ENCODE measurements at regions not wholly inside any gene's neighbourhood (a gene's known extent, or its start where the extent isn't known, plus 50 kb on each side); places are given as distances from the start of the nearest gene placed in this dataset.

DNA sequence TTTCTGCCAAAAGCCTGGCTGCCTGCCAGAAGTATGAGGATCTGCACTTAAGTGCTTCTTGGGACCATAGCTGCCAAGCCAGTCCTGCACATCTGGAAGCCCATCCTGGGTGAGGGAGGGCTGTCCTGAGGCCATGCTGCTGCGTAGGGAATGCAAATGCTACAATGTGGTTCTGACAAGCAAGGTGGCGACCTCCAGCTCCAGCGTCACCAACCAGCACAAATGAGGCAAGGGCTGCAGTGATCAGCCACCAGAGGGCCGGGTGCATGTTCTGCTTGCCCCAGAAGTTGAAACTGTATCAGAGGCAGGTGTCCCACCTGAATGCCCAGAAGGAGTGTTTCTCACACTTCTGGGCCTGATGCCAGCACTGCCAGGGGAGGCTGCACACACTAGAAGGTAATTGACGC, 99.1 kb upstream of the KCNQ5 start:
- H4K20me1 ChIP-seq (ENCODE audit: insufficient read depth, low read length), result no peaks in the 10 kb centered on the region
- no peak overlapping the region for H3K9ac ChIP-seq (ENCODE audit: low read length)
- no peaks in the 10 kb centered on the region for H3K79me2 ChIP-seq (ENCODE audit: low read length)
- TF ChIP-seq, protein P1, sequence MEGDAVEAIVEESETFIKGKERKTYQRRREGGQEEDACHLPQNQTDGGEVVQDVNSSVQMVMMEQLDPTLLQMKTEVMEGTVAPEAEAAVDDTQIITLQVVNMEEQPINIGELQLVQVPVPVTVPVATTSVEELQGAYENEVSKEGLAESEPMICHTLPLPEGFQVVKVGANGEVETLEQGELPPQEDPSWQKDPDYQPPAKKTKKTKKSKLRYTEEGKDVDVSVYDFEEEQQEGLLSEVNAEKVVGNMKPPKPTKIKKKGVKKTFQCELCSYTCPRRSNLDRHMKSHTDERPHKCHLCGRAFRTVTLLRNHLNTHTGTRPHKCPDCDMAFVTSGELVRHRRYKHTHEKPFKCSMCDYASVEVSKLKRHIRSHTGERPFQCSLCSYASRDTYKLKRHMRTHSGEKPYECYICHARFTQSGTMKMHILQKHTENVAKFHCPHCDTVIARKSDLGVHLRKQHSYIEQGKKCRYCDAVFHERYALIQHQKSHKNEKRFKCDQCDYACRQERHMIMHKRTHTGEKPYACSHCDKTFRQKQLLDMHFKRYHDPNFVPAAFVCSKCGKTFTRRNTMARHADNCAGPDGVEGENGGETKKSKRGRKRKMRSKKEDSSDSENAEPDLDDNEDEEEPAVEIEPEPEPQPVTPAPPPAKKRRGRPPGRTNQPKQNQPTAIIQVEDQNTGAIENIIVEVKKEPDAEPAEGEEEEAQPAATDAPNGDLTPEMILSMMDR (IDR thresholded peaks at IDR 0.05; ENCODE audit: low read depth, low read length), result peak; percentile 47
- TF ChIP-seq EZH2phosphoT487 (IDR thresholded peaks at IDR 0.05; ENCODE audit: low read depth), result no peak
- no peaks in the 10 kb centered on the region for H3K27me3 ChIP-seq (ENCODE audit: low read depth, low read length)
- no peaks in the 10 kb centered on the region; the same call in 1 of the 2 replicates for H3K9me3 ChIP-seq (ENCODE audit: insufficient read depth, low read length)
- H3K4me2 ChIP-seq (ENCODE audit: low read length), result no peak overlapping the region; the same call in 1 of the 2 replicates
- no peak overlapping the region for H3K27ac ChIP-seq (ENCODE audit: low read length)
- no peaks in the 10 kb centered on the region for H3K36me3 ChIP-seq (replicated peaks; ENCODE audit: low read depth, low read length)
- H3K4me1 ChIP-seq (ENCODE audit: low read length), result no peaks in the 10 kb centered on the region
- H3K4me3 ChIP-seq (ENCODE audit: low read length), result no peak overlapping the region
- H2AFZ ChIP-seq (ENCODE audit: low read depth, low read length), result 0 out of 2 replicates have a peak overlapping the region, but pooled peaks have one; percentile 8

DNA sequence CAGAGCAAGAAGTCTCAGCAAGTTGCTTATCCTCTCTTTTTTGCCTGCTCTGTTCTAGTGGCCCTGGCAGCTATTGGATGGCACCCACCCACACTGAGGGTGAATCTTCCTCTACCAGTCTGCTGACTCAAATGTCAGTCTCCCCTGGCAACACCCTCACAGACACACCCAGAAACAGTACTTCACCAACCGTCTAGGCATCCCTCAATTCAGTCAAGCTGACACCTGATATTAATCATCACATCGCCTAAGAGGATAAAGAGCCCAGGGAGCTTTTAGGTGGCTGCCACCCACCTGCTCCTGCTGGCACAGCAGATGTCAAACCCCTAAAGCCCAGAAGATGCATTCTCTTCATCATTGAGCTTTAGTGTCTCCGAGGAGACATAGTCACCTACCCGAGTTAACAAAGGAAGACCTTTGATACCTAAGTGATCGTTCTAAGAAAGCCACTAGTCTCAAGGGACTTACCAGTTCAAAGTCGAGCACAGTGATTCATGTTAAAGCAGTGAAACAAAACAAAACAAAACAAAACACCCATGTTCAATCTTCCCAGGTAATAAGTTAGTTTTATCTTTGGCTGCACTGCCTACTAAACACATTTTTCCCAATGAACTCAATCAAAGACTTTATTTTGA, 97.7 kb upstream of the KCNQ5 start:
- Histone ChIP-seq H3K36me3 (replicated peaks; ENCODE audit: low read depth, low read length) (no peaks in the 10 kb centered on the region), H3K9me3 (ENCODE audit: insufficient read depth, low read length) (no peaks in the 10 kb centered on the region; the same call in 1 of the 2 replicates), H4K20me1 (ENCODE audit: insufficient read depth, low read length) (no peaks in the 10 kb centered on the region), H3K4me1 (ENCODE audit: low read length) (no peaks in the 10 kb centered on the region), H2AFZ (ENCODE audit: low read depth, low read length) (peak overlapping the region; percentile 26; the same call in 1 of the 2 replicates), H3K27me3 (ENCODE audit: low read depth, low read length) (no peaks in the 10 kb centered on the region), H3K4me2 (ENCODE audit: low read length) (no peak overlapping the region), H3K79me2 (ENCODE audit: low read length) (no peaks in the 10 kb centered on the region), H3K4me3 (ENCODE audit: low read length) (no peak overlapping the region), H3K9ac (ENCODE audit: low read length) (no peak overlapping the region), H3K27ac (ENCODE audit: low read length) (no peak overlapping the region)
- TF ChIP-seq, protein P1 (IDR thresholded peaks at IDR 0.05; ENCODE audit: low read depth, low read length), result no peak
- no peak for TF ChIP-seq EZH2phosphoT487 (IDR thresholded peaks at IDR 0.05; ENCODE audit: low read depth)

DNA sequence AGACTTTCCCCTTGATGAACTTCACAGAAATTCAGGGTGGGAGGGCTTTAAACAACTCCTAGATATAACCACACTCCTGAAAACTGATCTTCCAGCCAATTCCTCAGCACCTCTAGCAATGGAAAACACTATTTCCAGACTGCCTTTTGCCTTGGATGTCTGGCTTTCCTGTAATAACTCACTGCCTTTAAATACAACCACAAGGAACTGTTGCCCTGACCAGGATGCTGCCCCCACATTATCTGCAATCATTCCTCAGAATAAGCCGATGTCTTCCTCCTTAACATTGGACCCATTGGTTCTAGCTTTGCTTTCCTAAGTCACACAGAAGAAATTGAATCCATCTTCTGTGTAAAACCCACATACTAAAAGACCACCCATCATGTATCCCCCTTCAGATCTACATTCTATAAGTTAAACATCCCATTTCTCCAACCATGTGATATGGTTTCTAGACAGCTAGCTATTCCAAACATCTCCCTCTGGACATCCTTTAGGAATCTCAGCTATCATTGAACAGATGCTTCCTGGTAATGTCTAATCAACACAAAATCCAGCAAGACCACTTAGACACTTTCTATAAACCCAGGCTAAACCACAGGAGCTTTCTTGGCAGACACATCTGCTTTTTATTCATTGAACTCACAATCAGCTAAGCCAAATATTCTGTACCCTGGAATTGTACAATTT, 95.9 kb upstream of the KCNQ5 start:
- H3K36me3 ChIP-seq (replicated peaks; ENCODE audit: low read depth, low read length), result no peaks in the 10 kb centered on the region
- H3K9me3 ChIP-seq (ENCODE audit: insufficient read depth, low read length), result no peaks in the 10 kb centered on the region; the same call in 1 of the 2 replicates
- H3K27ac ChIP-seq (ENCODE audit: low read length), result no peak overlapping the region
- no peak overlapping the region for H3K9ac ChIP-seq (ENCODE audit: low read length)
- H3K4me2 ChIP-seq (ENCODE audit: low read length), result no peak overlapping the region
- H3K27me3 ChIP-seq (ENCODE audit: low read depth, low read length), result no peaks in the 10 kb centered on the region
- H4K20me1 ChIP-seq (ENCODE audit: insufficient read depth, low read length), result no peaks in the 10 kb centered on the region
- H3K79me2 ChIP-seq (ENCODE audit: low read length), result no peaks in the 10 kb centered on the region
- no peak overlapping the region for H2AFZ ChIP-seq (ENCODE audit: low read depth, low read length)
- no peak overlapping the region for H3K4me3 ChIP-seq (ENCODE audit: low read length)
- no peak for TF ChIP-seq EZH2phosphoT487 (IDR thresholded peaks at IDR 0.05; ENCODE audit: low read depth)
- TF ChIP-seq, protein P1 (IDR thresholded peaks at IDR 0.05; ENCODE audit: low read depth, low read length), result no peak
- H3K4me1 ChIP-seq (ENCODE audit: low read length), result no peaks in the 10 kb centered on the region

DNA sequence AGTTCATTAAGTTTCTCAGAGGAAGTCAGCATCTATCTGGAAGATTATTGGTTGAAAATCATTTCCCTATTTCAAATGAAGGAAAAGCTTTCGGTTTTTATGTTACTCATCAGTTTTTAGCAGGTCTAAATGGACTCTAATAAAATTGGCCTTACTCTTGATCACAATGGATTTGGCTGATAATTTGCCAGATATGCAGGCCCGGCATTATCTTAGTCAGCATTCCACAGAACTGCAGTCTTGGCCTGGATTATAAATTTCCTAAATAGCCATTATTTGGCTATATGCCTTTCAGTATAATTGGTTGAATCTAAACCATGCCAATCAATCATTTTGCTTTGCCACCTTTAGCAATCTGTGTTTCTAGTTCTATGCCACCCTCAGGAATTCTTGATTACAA, 91.7 kb upstream of the KCNQ5 start:
- H3K4me2 ChIP-seq (ENCODE audit: low read length), result no peak overlapping the region
- H3K79me2 ChIP-seq (ENCODE audit: low read length), result no peaks in the 10 kb centered on the region
- no peak overlapping the region for H2AFZ ChIP-seq (ENCODE audit: low read depth, low read length)
- no peaks in the 10 kb centered on the region; the same call in 1 of the 2 replicates for H3K27me3 ChIP-seq (ENCODE audit: low read depth, low read length)
- H3K4me3 ChIP-seq (ENCODE audit: low read length), result no peak overlapping the region
- no peaks in the 10 kb centered on the region; the same call in 1 of the 2 replicates for H3K9me3 ChIP-seq (ENCODE audit: insufficient read depth, low read length)
- TF ChIP-seq, protein P1 (IDR thresholded peaks at IDR 0.05; ENCODE audit: low read depth, low read length), result no peak
- no peak for TF ChIP-seq EZH2phosphoT487 (IDR thresholded peaks at IDR 0.05; ENCODE audit: low read depth)
- H3K9ac ChIP-seq (ENCODE audit: low read length), result no peak overlapping the region
- no peak overlapping the region for H3K27ac ChIP-seq (ENCODE audit: low read length)
- no peaks in the 10 kb centered on the region for H3K36me3 ChIP-seq (replicated peaks; ENCODE audit: low read depth, low read length)
- no peaks in the 10 kb centered on the region for H3K4me1 ChIP-seq (ENCODE audit: low read length)
- H4K20me1 ChIP-seq (ENCODE audit: insufficient read depth, low read length), result no peaks in the 10 kb centered on the region
